ENCODE measurements at regions not wholly inside any gene's neighbourhood (a gene's known extent, or its start where the extent isn't known, plus 50 kb on each side); places are given as distances from the start of the nearest gene placed in this dataset.

DNA sequence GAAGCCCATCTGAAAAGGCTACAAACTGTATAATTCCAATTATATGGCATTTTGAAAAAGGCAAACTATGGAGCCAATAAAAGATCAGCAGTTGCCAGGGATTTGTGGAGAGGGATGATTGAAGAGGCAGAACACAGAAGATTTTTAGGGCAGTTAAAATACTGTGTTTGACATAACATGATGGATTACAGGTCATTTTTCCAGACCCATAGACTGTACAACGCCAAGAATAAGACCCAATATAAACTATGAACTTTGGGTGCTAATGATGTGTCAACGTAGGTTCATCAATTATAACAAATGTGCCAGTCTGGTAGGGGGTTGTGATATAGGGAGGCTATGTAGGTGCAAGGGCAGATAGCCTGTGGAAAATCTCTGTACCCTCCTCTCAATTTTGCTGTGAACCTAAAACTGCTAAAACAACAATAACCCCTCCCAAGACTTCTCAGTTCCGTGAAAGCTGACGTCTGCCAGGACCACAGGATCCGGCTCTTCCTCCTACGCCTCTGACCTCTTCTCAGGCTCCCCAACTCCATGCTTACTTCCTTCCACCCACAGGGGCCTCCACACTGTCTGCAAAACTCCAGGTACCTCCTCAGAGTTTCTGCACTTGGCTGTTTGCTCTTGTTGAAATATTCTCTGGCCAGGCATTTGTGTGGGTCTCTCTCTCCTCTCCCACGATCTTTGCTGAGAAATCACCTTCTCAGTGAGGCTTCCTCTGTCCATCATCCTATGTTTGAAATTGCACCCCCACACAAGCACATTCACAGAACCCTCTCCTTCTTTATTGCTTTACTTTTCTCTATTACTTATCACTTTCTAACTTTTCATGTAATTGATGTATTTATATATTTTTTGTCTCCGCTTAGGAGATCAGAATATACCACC lies 131.4 kb downstream of the BBS10 start:
- no peak for DNase-seq

DNA sequence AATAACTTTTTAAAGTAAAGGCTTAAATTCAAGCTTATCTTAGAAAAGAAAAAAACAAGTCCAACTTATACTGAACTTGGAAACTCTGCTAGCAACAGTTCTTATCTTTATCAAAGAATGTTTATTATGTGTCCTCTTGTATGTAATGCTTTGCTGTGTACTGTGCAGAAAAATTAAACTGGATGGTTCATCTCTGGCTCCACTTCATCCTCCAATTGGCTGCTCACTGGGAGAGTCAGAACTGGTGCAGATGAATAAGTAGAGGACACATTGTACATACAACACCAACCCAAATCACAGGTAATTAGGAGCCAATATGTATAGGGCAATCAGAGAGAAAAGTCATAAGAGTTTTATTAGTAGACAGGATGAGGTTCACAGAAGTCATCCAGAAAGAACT lies 123.6 kb upstream of the NAP1L1 start:
- DNase-seq, result no peak

DNA sequence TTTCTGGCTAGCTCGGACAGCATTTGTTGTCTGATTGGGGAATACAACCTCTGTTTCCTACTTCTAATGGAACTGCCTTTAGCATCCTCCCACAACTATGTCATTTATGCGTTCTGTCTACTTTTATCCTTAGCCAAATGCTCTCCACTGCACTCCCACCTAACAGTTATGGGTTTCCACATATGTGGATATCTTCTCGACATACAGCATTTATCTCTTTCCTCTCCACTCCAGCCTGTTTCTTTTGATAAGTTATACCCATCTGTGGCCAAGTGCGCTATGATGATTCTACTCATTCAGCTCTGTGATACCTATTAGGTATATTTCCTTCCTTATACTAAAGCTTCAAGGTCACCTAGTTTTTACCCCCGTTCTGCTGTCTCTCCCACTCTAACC lies 122.2 kb upstream of the NAP1L1 start:
- DNase-seq, result no peak

DNA sequence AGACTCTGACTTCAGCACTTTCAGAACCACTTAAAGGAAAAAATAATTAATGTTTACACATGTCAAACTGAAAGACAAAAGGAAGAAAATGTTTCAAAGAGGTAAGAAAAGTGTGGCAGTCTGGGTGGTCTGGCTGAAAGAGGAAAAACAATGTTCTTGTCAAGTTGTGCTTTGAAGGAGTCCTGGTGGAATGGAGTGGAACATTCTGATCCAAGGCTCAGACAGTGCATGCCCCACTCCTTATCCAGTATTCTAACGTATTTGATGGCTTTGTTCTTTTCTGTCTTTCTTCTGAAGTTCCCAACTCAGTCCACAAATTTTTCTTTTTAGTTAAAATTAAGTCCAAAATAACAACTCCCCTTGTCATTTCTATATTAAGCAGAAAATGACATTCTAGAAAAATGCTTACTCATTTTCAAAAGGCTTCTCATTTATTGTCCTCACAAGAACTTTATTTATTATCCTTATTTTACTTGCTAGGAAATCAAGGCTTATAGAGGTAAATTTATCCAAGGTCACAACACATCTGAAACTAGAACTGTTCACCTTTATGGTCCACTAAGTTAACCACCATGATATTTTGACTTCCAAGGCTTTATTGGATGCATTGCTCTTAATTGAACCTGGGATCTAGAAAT lies 121.7 kb upstream of the NAP1L1 start:
- DNase-seq, result no peak

DNA sequence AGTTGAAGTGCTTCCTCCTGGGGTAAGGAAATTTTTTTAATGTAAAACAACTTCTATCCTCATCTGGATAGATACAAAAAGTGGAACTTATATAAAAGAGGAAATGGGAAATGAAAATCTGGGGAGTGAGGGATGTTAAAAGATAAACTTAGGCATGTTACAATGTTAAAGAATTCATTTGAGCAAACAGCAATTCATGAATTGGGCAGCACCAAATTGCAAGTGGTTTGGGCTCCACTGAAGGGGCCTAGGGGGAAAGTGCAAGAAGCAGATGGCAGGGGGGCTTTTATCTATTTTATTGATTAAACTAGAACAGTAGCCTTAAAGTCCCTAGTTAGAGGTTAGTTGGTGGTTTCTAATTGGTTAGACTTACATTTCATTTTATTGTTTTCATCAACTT lies 118.1 kb upstream of the NAP1L1 start:
- no peak for DNase-seq

DNA sequence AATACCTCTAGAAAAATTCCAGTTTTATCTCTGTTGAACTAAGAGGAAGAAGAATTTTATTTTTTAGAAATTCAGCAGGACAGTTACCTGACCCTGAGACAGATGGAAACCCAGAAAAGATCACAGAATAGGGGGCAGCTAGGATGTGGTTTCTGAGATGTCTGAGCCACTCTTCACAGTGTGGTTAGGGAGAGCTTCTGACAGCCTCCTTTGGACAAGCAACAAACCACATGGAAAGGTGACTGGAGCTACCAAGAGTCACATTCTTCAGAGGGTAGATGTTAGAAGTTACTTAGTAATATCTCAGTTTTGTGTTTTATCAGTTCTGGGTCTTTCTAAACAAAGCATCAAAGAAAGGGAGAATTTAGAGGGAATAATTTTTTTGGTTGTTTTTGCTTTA lies 117.3 kb upstream of the NAP1L1 start:
- DNase-seq, result no peak

DNA sequence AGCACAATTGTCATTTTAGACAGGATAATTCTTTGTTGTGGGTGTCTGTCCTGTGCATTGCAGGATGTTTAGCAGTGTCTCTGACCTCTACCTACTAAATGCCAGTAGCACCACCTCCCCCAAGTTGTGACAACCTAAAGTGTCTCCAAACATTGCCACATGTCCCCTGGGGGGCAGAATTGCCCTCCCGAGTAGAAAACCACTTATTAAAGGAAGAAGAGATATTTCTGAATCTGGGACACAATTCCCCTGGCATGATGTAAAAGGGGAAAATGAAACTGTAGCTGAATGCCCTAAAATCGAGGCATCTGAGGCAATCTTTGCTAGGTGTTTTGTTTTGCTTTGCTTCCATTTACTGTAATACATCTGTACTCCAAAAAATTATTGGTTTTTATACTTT lies 116.8 kb upstream of the NAP1L1 start:
- DNase-seq, result no peak

DNA sequence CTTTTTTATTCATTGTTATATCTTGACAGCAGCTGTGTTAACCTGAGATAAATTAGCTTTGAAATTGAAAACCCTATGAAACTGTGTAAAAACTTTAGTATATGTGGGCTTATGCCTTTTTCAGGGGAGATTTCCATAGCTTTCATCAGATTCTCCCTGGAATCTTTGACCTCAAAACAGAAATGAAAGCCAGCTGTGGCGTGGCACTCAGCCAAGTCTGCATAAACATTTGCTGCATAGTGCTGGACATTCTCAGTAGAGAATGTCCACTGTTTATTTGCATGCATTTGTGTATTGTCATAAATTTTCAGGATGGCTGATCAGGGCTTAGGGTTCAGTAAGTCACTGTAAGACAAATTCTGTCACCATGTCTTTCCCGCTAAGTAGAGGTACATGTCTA lies 115.3 kb upstream of the NAP1L1 start:
- no peak for DNase-seq

DNA sequence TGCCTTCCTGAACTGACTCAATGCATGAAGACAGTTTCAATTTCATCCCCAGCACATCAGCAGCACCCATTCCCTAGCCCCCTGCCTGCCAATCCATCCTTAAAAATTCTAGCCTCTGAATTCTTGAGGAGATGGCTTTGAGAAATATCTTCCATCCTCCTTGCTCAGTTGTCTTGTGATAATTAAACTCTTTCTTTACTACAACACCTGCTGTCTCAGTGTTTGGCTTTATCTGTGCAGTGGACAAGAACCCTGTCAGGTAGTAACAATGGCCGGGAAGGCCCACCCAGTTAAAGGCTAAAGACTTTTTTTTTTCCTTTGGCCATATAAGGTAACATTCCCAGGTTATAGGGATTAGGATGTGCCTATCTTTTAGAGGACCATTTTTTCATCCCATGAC lies 114.4 kb upstream of the NAP1L1 start:
- no peak for DNase-seq

DNA sequence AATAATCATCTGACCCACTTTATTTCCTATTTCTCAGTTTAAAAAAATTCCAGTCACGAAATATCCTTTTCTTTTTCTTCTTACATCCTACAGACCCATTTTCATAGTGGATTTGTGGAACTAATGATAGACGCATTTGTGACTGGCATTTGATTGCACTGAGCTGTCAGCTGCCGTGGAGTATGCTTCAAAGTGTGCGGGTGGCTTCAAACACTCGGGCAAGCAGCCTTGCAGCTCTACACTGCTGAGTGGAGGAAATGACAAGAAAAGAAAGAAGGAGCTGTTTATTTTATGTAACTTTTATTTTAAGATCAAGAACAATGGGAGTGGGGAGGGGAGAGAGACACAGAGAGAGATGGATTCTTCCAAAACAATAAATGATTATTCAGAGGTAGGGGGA lies 112.8 kb upstream of the NAP1L1 start:
- no peak for DNase-seq

DNA sequence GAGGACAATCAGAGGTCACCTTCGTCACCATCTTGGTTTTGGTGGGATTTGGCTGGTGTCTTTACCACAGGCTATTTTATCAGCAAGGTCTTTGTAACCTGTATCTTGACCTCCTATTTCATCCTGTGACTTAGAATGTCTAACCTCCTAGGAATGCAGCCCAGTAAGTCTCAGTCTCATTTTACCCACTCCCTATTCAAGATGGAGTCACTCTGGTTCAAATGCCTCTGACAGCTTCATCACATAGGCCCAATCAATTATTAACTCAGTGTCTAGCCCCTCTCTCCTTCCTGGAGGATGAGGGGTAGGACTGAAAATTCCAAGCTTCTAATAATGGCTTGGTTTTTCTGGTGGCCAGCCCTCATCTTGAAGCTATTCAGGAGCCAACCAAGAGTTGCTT lies 111.4 kb upstream of the NAP1L1 start:
- DNase-seq, result no peak

DNA sequence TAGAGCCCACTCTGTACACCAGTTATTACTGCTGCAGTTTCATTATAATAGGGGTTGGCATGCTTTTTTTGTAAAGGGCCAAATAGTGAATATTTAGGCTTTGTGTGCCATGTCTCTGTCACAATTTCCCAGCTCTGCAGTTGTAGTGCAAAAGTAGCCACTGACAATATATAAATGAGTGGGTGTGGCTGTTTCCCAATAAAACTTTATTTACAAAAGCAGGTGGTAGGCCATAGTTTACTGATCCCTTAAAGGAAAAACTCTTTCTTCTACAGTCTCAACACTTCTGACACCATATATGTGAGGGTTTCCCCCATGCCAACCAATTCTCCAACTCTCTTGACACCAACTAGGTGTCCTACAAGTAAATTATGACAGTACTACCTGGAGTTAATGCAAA lies 110.2 kb upstream of the NAP1L1 start:
- no peak for DNase-seq

DNA sequence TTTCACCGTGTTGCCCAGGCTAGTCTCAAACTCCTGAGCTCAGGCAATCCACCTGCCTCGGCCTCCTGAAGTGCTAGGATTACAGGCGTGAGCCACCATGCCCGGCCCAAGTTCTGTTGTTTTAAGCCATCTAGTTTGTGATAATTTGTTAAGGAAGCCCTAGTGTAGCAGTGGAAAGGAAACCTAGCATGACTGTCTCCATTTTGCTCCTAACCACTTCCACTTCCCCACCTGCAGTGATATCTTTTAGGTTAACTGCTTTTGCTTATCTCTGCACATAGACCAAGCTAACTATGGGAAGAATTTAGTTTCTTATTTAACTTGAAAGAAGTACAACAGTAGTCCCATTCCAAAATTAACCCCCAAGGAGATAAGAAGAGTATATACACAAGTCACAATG lies 109.5 kb upstream of the NAP1L1 start:
- no peak for DNase-seq

DNA sequence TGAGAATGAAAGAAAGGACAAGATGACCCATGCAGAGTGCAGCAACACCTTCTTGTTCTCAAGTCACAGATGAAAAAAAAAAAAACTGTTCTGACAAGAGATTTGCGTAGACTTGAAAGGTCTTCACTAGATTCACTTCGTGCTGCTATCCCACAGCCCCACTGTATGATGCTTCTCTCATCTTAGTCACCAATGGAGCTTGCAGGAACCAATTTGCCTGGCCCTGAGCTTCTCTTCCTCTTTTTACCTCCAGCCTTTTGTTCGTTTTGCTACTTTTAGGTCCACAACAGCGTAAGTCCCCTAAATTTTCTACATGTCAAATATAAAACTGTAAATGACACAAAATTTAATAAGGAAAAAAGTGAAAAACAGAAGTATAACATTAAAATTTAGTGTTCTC lies 107.9 kb upstream of the NAP1L1 start:
- no peak for DNase-seq

DNA sequence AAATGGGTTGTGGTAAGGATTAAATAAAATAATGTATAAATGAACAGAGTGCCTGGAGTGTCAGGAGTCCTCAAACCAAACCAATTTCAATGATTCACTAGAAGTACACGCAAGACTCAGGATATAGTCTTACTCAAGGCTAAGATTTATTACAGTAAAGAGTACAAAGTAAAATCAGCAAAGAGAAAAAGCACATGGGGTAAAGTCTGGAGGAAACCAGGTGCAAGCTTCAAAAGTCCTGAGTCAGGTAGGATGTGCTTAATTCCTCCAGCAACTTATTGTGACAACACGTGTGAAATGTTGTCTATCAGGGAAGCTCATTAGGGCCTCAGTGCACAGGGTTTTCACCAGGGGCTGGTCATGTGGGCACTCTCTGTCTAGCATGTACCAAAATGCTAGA lies 105.8 kb upstream of the NAP1L1 start:
- DNase-seq, result no peak

DNA sequence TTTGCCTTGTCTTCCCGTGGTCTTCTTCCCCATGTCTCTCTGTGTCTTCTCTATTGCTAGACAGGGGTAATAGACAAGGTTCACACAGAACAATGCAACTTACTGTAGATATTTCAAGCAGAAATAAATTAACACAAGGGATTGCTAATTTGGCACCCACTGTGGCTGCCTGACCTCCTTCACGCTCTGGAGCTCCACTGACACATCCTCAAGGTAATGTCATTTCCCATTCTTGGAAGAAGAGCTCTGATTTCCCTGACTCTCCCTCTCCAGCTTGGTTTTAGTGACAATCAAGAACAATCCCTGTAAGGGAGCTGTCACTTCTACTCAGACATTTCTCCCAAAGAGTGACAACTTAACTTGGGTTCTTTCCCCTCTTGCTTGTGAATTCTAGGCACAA lies 105.4 kb upstream of the NAP1L1 start:
- no peak for DNase-seq

DNA sequence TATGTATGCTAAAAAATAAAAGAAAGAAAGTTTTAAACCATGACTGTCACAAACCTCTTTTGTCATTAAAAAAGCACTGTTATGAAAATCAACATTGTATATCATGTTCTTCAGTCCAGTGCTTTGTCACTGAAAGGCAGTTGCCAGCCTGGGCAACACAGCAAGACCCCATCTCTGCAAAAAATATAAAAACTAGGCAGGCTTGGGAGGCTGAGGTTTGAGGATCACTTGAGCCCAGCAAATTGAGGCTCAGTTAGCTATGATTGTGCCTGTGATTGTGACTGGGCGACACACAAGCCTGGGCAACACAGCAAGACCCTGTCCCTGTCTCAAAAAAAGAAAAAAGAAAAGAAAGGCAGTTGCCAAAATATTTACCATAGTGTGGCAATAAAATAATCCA lies 102.7 kb upstream of the NAP1L1 start:
- DNase-seq, result no peak

DNA sequence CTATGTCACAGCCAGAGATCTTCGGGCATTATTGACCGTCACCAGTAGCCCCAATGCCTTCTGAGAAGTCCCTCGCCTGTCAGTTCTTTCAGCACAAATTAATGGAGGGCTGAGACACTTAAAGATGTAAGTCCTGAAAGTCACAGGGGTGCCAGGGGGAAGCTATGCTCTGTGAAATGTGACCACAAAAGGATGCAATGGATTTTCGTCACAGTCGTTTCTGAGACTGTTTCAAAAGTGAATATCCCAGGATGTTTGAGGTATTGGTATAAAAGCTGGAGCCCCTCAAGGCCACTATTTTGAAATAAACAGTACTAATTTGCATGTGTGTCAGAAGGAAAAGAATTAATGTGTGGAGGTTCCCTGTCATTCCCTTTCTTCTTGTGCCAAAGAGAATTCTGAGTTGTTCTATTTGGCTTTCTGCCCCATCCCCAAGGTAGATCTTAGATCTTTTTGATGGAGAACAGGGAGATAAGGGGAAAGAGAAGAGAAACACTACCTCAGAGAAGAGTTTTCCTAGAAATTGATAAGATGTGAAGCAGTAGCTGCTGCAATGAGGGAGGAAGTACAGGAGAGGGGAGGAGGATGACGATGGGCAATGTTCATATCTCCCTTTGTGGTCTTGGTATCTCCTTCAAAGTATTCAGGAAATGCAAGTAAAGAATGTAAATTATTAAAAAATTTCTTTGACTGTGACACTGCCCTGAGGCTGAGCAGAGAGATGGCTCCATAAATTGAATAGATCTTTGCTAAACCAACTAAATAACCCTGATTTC lies 101.8 kb upstream of the NAP1L1 start:
- no peak for DNase-seq

DNA sequence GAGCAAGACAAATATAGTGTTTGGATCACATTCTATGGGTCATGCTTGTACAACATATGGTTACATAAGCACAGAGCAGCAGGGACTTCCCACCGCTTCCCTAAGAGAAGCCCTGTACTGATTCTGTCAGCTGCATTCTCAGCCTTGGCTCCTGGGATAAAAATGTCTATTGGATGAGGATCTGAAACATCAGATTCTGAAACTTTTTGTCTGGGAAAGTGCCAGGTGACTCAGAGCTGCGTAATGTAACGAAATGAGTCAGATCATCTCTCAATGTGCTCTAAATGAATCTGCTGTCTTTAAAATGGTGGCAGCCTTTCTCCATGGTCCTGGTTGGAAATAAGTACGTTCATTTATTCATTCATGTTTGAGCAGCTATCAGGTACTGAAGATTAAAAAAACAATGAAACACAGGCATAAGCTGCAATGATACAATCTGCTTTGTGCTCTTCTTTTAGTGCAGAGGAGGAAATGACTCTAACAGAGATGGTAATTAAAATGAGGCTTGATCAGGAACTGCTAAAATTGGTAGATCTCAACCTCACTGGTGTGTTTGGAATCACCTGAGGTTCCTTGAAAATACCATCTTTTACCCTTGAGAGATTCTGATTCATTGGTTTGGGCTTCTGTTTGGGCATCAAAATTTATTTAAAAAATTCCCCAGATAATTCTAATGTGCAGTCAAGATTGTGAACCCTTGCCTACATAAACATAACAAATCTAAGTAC lies 99.1 kb upstream of the NAP1L1 start:
- peak; percentile 82 for DNase-seq

DNA sequence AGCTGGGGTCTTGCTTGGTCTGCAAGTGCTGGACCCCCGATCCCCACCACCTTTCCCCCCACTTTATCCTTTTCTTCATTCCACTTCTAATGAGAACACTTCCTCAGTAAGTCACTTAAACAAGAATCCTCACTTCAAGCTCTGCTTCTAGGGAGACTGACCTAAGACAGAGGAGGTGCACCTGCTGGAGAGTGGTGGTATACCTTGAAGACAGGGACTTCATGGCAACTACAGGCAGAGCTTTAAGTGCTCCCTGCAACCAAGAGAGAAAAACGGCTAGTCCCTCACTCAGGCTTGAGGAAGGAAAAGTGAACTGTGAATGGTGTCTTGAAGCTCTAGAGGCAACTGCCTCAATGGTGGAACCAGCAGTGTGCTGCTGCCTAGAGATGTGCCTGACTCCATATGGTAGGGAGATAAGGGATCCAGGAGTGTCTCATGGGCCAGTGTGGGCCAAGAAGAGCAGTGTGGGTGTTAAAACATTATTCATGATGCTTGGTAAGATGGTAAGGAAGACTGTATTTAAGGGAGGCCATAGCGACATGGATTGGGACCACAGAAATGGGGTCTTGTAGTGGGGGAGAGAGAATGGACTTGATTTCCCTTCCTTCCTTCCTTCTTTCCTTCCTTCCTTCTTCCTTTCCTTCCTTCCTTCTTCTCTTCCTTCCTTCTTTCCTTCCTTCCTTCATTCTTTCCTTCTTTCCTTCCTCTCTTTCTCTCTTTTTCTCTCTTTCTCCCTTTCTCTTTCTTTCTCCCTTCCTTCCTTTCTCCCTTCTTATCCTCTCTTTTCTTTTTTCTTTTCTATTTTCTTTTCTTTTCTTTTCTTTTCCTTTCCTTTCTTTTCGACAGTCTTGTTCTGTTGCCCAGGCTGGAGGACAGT lies 96.2 kb upstream of the NAP1L1 start:
- DNase-seq, result no peak

DNA sequence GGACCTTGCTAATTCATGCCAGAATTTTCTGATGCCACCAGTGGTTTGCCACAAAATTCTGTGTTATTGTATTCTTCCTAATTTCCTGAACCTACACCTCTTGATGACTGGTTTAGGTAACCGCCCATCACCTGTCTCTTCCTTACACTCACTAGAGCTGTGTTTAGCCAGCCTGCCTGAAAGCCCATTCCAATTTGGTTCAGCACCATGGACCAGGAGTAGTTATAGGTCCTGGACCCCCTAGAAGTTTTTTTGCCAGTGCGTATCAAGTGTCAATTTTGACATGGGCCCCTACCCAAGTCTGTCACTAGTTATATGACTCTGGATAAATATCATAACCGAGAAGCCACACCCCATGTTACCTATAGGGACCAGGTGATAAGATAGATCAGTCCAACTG lies 94.0 kb upstream of the NAP1L1 start:
- no peak for DNase-seq

DNA sequence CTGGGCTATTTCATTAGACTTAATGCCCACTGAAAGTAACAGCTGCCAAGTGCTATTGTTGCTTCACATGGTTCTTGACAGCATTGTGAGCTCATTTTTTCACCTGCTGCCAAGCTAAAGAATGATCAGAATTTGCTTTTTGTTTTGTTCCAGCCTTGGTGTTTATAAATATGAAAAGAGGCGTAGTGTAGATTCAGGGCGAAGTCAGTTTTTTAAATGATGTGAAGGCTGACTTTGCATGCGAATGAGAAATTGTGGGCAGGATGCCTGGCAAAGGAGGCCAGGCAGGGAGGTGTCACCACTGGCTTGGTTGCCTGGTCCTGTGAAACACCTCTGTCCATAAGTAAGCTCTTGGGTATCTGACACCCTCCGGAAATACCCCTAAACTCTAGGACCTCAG lies 93.3 kb upstream of the NAP1L1 start:
- DNase-seq, result no peak
